HG03354 (cell line): ENCODE measurements at regions not wholly inside any gene's neighbourhood (a gene's known extent, or its start where the extent isn't known, plus 50 kb on each side); places are given as distances from the start of the nearest gene placed in this dataset.

Experiments
- ATAC-seq: cut with Tn5 transposase; IDR thresholded peaks from one replicate; pipeline ENCODE4 v1.9.1; 2021; ENCODE audit warnings: mild to moderate bottlenecking; ENCODE audit not compliant: unreplicated experiment, poor library complexity, severe bottlenecking

- no peak for ATAC-seq
These were observed 408.9 kb upstream of the SMARCA2 start for GRCh38 chr9:1606253-1606652.

- ATAC-seq, result no peak
These were observed 402.3 kb upstream of the SMARCA2 start for GRCh38 chr9:1612886-1613285.

- ATAC-seq, result no peak
These were observed 397.7 kb upstream of the SMARCA2 start for GRCh38 chr9:1617419-1617818.

- ATAC-seq, result no peak
These were observed 395.0 kb upstream of the SMARCA2 start for GRCh38 chr9:1619915-1620710.

GRCh38 chr9:1637401-1637800, 377.7 kb upstream of the SMARCA2 start:
- ATAC-seq, result no peak

GRCh38 chr9:1639166-1639565, 376.0 kb upstream of the SMARCA2 start:
- ATAC-seq, result no peak

GRCh38 chr9:1647776-1648175, 367.4 kb upstream of the SMARCA2 start:
- no peak for ATAC-seq

GRCh38 chr9:1653282-1653681, 361.9 kb upstream of the SMARCA2 start:
- ATAC-seq, result no peak

GRCh38 chr9:1658661-1659362, 356.3 kb upstream of the SMARCA2 start:
- no peak for ATAC-seq

- ATAC-seq, result no peak
These were observed 355.8 kb upstream of the SMARCA2 start for GRCh38 chr9:1659363-1659690.

GRCh38 chr9:1668441-1668840, 346.7 kb upstream of the SMARCA2 start:
- ATAC-seq, result no peak

GRCh38 chr9:1673300-1673699, 341.8 kb upstream of the SMARCA2 start:
- no peak for ATAC-seq

GRCh38 chr9:1676771-1677170, 338.4 kb upstream of the SMARCA2 start:
- no peak for ATAC-seq

- ATAC-seq, result no peak
These were observed 331.2 kb upstream of the SMARCA2 start for GRCh38 chr9:1683951-1684350.

GRCh38 chr9:1698991-1699390, 316.2 kb upstream of the SMARCA2 start:
- ATAC-seq, result no peak

- ATAC-seq, result no peak
These were observed 314.0 kb upstream of the SMARCA2 start for GRCh38 chr9:1701113-1701512.

- ATAC-seq, result no peak
These were observed 312.4 kb upstream of the SMARCA2 start for GRCh38 chr9:1702701-1703100.

- ATAC-seq, result no peak
These were observed 307.9 kb upstream of the SMARCA2 start for GRCh38 chr9:1707291-1707690.

GRCh38 chr9:1708219-1708618, 306.9 kb upstream of the SMARCA2 start:
- no peak for ATAC-seq

GRCh38 chr9:1709347-1709746, 305.8 kb upstream of the SMARCA2 start:
- no peak for ATAC-seq

GRCh38 chr9:1712861-1713450, 302.2 kb upstream of the SMARCA2 start:
- no peak for ATAC-seq
